Tibial artery (tissue), 4 donors: ENCODE measurements at regions not wholly inside any gene's neighbourhood (a gene's known extent, or its start where the extent isn't known, plus 50 kb on each side); places are given as distances from the start of the nearest gene placed in this dataset.
A peak's percentile ranks its signal among the peaks of the same experiment; 100 is the strongest.

ENCODE experiments used
- DNase-seq, 2 donors: peaks; one replicate each; pipeline ENCODE4 v3.0.0-alpha.2; 2019
- H3K27ac ChIP-seq, 2 donors: fragments of 200-600 bp; sonication (generic) in 1 of 2; 1 replicate in 1 of 2; 2 replicates in 1 of 2; pipeline ENCODE4 v1.5.1; 2018 to 2019; ENCODE audit warnings: mild to moderate bottlenecking in 1 of 2
- H3K27me3 ChIP-seq, 2 donors: fragments of 200-600 bp; sonication (generic) in 1 of 2; one replicate each; pipeline versions ENCODE4 v1.5.1 to v1.6.0; 2016 to 2019
- H3K36me3 ChIP-seq, 3 donors: fragments of 200-600 bp; sonication (generic) in 2 of 3; one replicate each; pipeline ENCODE4 v1.5.1; 2016 to 2019; ENCODE audit warnings: mild to moderate bottlenecking in 2 of 3
- H3K4me1 ChIP-seq, 4 donors: fragments of 200-600 bp; sonication (generic) in 2 of 4; 1 replicate in 3 of 4; 2 replicates in 1 of 4; pipeline ENCODE4 v1.5.1; 2016 to 2019
- H3K4me3 ChIP-seq, 2 donors: fragments of 200-600 bp; sonication (generic) in 1 of 2; 1 replicate in 1 of 2; 2 replicates in 1 of 2; pipeline ENCODE4 v1.5.1; 2018 to 2019; ENCODE audit warnings: mild to moderate bottlenecking in 2 of 2
- H3K9me3 ChIP-seq, 3 donors: fragments of 200-600 bp; sonication (generic) in 1 of 3; one replicate each; pipeline ENCODE4 v1.5.1; 2016 to 2019
- CTCF ChIP-seq, 2 experiments: fragments of 200-600 bp in 1 of 2; fragments of 450-650 bp in 1 of 2; IDR thresholded peaks; one replicate each; pipeline ENCODE4 v1.5.1; 2017 to 2019; ENCODE audit warnings: antibody characterized with exemption in 2 of 2, mild to moderate bottlenecking in 1 of 2, moderate library complexity in 1 of 2
- intact Hi-C: fragments of 100-400 bp; cut with DNase I; formaldehyde crosslinking; loops from one replicate; pipeline ENCODE4 v1.15.0; 2023; ENCODE audit warnings: low total_unique reads

GRCh38 chr15:29938361-29939335 lies 116.4 kb upstream of the TJP1 start:
- H3K27ac ChIP-seq: no peak overlapping the region
- H3K4me1 ChIP-seq: no peaks in the 10 kb centered on the region
- H3K9me3 ChIP-seq: no peaks in the 10 kb centered on the region
- TF ChIP-seq CTCF (IDR thresholded peaks at IDR 0.05): peak; percentile 7 to 14
- no peak for DNase-seq
- H3K4me3 ChIP-seq: no peak overlapping the region
- peaks cover 0 to 2% of the 10 kb centered on the region in 2 donors for H3K27me3 ChIP-seq
- H3K36me3 ChIP-seq: no peaks in the 10 kb centered on the region
- intact Hi-C loops: no loop called here

DNA sequence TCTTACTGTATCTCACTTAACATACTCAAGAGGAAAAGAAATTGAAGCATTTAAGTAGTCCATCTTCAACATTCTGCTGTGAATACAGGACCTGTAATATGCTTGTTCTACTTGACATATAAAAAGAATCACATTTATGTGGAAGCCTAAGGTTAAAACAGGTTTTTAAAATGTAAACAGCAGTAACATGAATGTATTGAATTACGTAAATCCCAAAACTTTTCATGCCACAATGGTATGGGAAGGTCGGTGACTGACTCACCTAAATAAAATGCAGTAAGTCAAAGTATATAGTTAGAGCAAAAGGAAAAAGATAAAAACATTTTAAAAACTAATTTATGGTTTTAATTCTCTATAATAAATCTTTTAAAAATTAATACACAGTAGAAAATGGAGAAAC lies 115.7 kb upstream of the TJP1 start:
- no peak overlapping the region for H3K4me3 ChIP-seq
- intact Hi-C loops: no loop called here
- peaks cover 0 to 2% of the 10 kb centered on the region in 2 donors for H3K27me3 ChIP-seq
- H3K4me1 ChIP-seq: no peaks in the 10 kb centered on the region
- no peaks in the 10 kb centered on the region for H3K36me3 ChIP-seq
- no peak for DNase-seq
- H3K9me3 ChIP-seq: no peaks in the 10 kb centered on the region
- no peak overlapping the region for H3K27ac ChIP-seq
- no peak for TF ChIP-seq CTCF (IDR thresholded peaks at IDR 0.05)

- TF ChIP-seq CTCF (IDR thresholded peaks at IDR 0.05): no peak
- H3K27me3 ChIP-seq: peaks cover 0 to 2% of the 10 kb centered on the region in 2 donors
- H3K36me3 ChIP-seq: no peaks in the 10 kb centered on the region
- no peak overlapping the region for H3K4me3 ChIP-seq
- H3K27ac ChIP-seq: no peak overlapping the region
- no peak for DNase-seq
- intact Hi-C loops: no loop called here
- H3K4me1 ChIP-seq: no peaks in the 10 kb centered on the region
- H3K9me3 ChIP-seq: no peaks in the 10 kb centered on the region
These were observed 114.2 kb upstream of the TJP1 start for GRCh38 chr15:29936353-29937049.

DNA sequence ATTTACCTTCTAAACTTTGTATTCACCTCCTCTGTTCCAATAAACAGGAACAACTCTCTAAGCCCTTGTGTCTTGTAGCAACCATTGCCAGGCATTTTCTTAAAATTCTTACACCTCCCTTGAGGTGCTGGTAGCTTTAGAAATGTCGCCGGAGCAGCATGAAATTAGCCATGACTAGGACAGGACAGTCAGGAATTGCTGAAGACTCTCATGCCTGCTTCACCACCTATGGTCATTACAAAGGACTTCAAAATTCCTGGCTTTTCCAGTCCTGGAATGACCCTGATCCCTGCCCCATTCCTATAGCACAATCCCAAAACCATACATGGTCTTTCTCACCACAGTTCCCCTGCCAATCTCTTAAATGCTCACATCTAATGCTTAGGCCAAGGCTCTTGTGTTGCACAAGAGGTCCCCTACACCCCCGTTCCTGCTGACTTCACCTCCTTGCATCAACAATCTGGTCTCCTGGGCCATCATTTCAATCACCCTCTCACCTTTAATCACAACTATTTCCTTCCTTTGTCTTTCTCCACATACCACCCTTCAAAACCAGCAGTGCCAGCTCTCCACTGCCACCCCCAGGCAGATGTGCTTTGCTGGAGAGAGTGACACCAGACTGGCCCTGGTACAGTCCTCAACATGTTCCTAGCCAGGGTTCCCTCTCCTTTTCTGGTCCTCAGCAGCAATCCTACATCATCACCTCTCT lies 113.2 kb upstream of the TJP1 start:
- H3K4me1 ChIP-seq: no peaks in the 10 kb centered on the region
- TF ChIP-seq CTCF (IDR thresholded peaks at IDR 0.05): peak in 1 of 2 experiments; percentile 6
- DNase-seq: no peak
- H3K27me3 ChIP-seq: peaks cover 0 to 5% of the 10 kb centered on the region in 2 donors
- H3K4me3 ChIP-seq: no peak overlapping the region
- H3K36me3 ChIP-seq: no peaks in the 10 kb centered on the region
- H3K9me3 ChIP-seq: no peaks in the 10 kb centered on the region
- intact Hi-C loops: no loop called here
- no peak overlapping the region for H3K27ac ChIP-seq

DNA sequence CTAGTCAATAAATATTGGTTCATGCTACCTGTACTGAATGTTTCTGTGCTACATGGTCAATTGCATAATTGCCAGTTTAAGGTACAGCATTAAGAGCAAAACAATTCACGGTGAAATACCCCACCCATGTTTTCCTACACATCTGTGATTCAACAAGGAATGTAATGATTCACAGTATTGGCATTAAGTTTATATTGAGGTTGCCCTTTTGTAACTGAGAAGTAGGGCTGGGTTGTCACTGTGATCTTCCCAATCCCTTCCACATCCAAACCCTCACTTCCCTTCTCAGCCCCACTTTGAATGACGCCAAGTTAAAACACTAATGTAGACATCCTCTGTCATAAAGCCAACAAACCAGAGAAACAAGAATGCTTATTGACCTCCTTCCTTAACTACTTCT lies 112.0 kb upstream of the TJP1 start:
- peaks cover 0 to 6% of the 10 kb centered on the region in 2 donors for H3K27me3 ChIP-seq
- no peak overlapping the region for H3K27ac ChIP-seq
- DNase-seq: no peak
- no peak for TF ChIP-seq CTCF (IDR thresholded peaks at IDR 0.05)
- H3K4me3 ChIP-seq: no peak overlapping the region
- no peaks in the 10 kb centered on the region for H3K4me1 ChIP-seq
- H3K36me3 ChIP-seq: no peaks in the 10 kb centered on the region
- intact Hi-C loops: no loop called here
- no peaks in the 10 kb centered on the region for H3K9me3 ChIP-seq
